Tibial nerve (tissue), 4 donors: ENCODE measurements at regions not wholly inside any gene's neighbourhood (a gene's known extent, or its start where the extent isn't known, plus 50 kb on each side); places are given as distances from the start of the nearest gene placed in this dataset.
"Not testable (repeated sequence)": the region's sequence is repeated elsewhere in the genome, so short reads cannot be mapped to it uniquely, and the experiment has no call there.

Experiments used
- DNase-seq, 2 donors: peaks; one replicate each; pipeline ENCODE4 v3.0.0-alpha.2; 2019; ENCODE audit warnings: low spot score in 2 of 2
- H3K27ac ChIP-seq, 4 donors: fragments of 200-600 bp; sonication (generic) in 3 of 4; one replicate each; pipeline ENCODE4 v1.5.1; 2017 to 2019; ENCODE audit warnings: mild to moderate bottlenecking in 1 of 4
- H3K27me3 ChIP-seq, 2 donors: fragments of 200-600 bp; sonication (generic) in 1 of 2; one replicate each; pipeline versions ENCODE4 v1.5.1 to v1.6.0; 2017 to 2019
- H3K36me3 ChIP-seq, 3 donors: fragments of 200-600 bp; sonication (generic); one replicate each; pipeline ENCODE4 v1.5.1; 2018 to 2019
- H3K4me1 ChIP-seq, 4 donors: fragments of 200-600 bp; sonication (generic) in 3 of 4; one replicate each; pipeline ENCODE4 v1.5.1; 2017 to 2019
- H3K4me3 ChIP-seq, 4 donors: fragments of 200-600 bp; sonication (generic) in 3 of 4; one replicate each; pipeline ENCODE4 v1.5.1; 2017 to 2019; ENCODE audit warnings: mild to moderate bottlenecking in 1 of 4, moderate library complexity in 1 of 4
- H3K9me3 ChIP-seq, 4 donors: fragments of 200-600 bp; sonication (generic) in 3 of 4; one replicate each; pipeline ENCODE4 v1.5.1; 2017 to 2019
- CTCF ChIP-seq, 5 experiments: fragments of 200-600 bp in 3 of 5; fragments of 450-650 bp in 2 of 5; sonication (generic) in 3 of 5; IDR thresholded peaks; one replicate each; pipeline ENCODE4 v1.5.1; 2016 to 2019; ENCODE audit warnings: antibody characterized with exemption in 5 of 5, mild to moderate bottlenecking in 3 of 5, moderate library complexity in 2 of 5
- EP300 ChIP-seq, 2 donors: sonication (generic); formaldehyde crosslinking; IDR thresholded peaks; one replicate each; pipeline ENCODE4 v1.6.1; 2017; ENCODE audit warnings: antibody characterized with exemption in 2 of 2, mild to moderate bottlenecking in 1 of 2
- POLR2A ChIP-seq, 2 donors: fragments of 450-650 bp; IDR thresholded peaks; one replicate each; pipeline ENCODE4 v1.6.1; 2017; ENCODE audit warnings: antibody characterized with exemption in 2 of 2, mild to moderate bottlenecking in 2 of 2, moderate library complexity in 2 of 2
- WGBS, 2 donors: methylation state at CpG; one replicate each; pipeline ENCODE4 v1.1.5; 2018; 5-methylcytosine and 5-hydroxymethylcytosine counted together

GRCh38 chr9:38176251-38176650 lies 107.2 kb upstream of the SHB start:
- Histone ChIP-seq H3K27me3 (no peaks in the 10 kb centered on the region), H3K27ac (no peak overlapping the region), H3K4me3 (no peak overlapping the region), H3K9me3 (peaks cover 0 to 4% (median 0%) of the 10 kb centered on the region in 4 donors), H3K36me3 (no peaks in the 10 kb centered on the region), H3K4me1 (no peaks in the 10 kb centered on the region)
- TF ChIP-seq EP300 (IDR thresholded peaks at IDR 0.05) (no peak), POLR2A (IDR thresholded peaks at IDR 0.05) (no peak), CTCF (IDR thresholded peaks at IDR 0.05) (no peak)
- DNase-seq: no peak
- 97% methylated on average over 1 of the region's 1 CpG for WGBS, 2 donors

- WGBS, 2 donors: 87 to 94% methylated on average over 3 of the region's 3 CpGs
- no peak for DNase-seq
- no peaks in the 10 kb centered on the region for H3K4me1 ChIP-seq
- H3K9me3 ChIP-seq: peaks cover 0 to 12% (median 0%) of the 10 kb centered on the region in 4 donors
- no peaks in the 10 kb centered on the region for H3K36me3 ChIP-seq
- H3K27ac ChIP-seq: no peak overlapping the region
- H3K4me3 ChIP-seq: no peak overlapping the region
- TF ChIP-seq POLR2A (IDR thresholded peaks at IDR 0.05): no peak
- no peak for TF ChIP-seq CTCF (IDR thresholded peaks at IDR 0.05)
- no peak for TF ChIP-seq EP300 (IDR thresholded peaks at IDR 0.05)
- H3K27me3 ChIP-seq: no peaks in the 10 kb centered on the region
These were observed 106.4 kb upstream of the SHB start for GRCh38 chr9:38175423-38175822.

DNA sequence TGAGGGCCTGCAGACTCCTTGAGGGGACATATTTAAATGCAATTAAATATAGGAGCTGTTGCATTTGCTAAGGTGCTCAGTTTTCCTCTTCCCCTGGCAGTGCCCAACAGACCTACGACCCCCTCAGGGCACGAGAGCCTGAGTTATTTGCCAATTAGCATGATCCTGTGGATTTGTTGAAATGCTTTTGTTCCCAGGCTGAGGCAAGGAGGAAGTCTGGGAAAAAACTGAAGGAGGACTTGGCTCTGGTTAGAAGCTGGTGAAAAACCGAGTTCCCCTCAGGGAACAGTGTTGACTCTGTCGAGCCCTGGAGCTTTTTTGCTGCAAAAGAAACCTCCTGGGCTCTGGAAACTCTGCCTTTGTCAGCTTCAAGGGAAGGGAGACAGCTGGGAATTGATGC lies 103.6 kb upstream of the SHB start:
- Histone ChIP-seq H3K9me3 (peaks cover 0 to 20% (median 0%) of the 10 kb centered on the region in 4 donors), H3K4me1 (no peaks in the 10 kb centered on the region), H3K27ac (no peak overlapping the region), H3K27me3 (no peaks in the 10 kb centered on the region), H3K36me3 (no peaks in the 10 kb centered on the region), H3K4me3 (no peak overlapping the region)
- WGBS, 2 donors: 10 to 14% methylated on average over 4 of the region's 4 CpGs
- no peak for TF ChIP-seq POLR2A (IDR thresholded peaks at IDR 0.05)
- TF ChIP-seq EP300 (IDR thresholded peaks at IDR 0.05): no peak
- no peak for TF ChIP-seq CTCF (IDR thresholded peaks at IDR 0.05)
- DNase-seq: no peak

- Histone ChIP-seq H3K4me3 (no peak overlapping the region), H3K27ac (no peak overlapping the region), H3K9me3 (peaks cover 0 to 20% (median 0%) of the 10 kb centered on the region in 4 donors), H3K36me3 (no peaks in the 10 kb centered on the region), H3K27me3 (no peaks in the 10 kb centered on the region), H3K4me1 (no peaks in the 10 kb centered on the region)
- DNase-seq: no peak
- WGBS, 2 donors: 89% methylated on average over 3 of the region's 3 CpGs
- no peak for TF ChIP-seq POLR2A (IDR thresholded peaks at IDR 0.05)
- TF ChIP-seq CTCF (IDR thresholded peaks at IDR 0.05): no peak
- no peak for TF ChIP-seq EP300 (IDR thresholded peaks at IDR 0.05)
These were observed 102.9 kb upstream of the SHB start for GRCh38 chr9:38171926-38172325.

DNA sequence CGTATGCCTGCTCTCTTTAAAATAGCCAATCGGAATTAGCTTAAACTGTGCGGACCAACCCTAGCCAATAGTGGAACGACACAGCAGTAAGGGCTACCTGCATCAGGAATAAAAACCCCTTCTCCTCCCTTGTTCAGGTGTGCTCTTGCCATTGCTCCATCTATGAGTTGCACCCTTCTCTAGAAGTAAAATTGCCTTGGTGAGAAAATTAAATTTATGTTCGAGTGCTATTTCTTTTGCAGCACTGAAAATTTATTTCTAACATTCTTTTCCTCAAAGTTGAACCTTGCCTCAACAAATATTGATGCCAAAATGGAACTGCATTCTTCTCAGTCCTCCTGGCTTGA lies 102.5 kb upstream of the SHB start:
- Histone ChIP-seq H3K27me3 (no peaks in the 10 kb centered on the region), H3K36me3 (no peaks in the 10 kb centered on the region), H3K4me1 (no peaks in the 10 kb centered on the region), H3K9me3 (peaks cover 0 to 20% (median 0%) of the 10 kb centered on the region in 4 donors), H3K4me3 (no peak overlapping the region), H3K27ac (no peak overlapping the region)
- WGBS, 2 donors: 90 to 97% methylated on average over 5 of the region's 5 CpGs
- TF ChIP-seq CTCF (IDR thresholded peaks at IDR 0.05) (no peak), POLR2A (IDR thresholded peaks at IDR 0.05) (no peak), EP300 (IDR thresholded peaks at IDR 0.05) (no peak)
- no peak for DNase-seq

GRCh38 chr9:38170763-38171537 lies 101.9 kb upstream of the SHB start:
- H3K36me3 ChIP-seq, H3K4me1 ChIP-seq, H3K4me3 ChIP-seq, H3K27me3 ChIP-seq, DNase-seq, H3K27ac ChIP-seq: not testable (repeated sequence)
- WGBS, 2 donors: 90 to 94% methylated on average over 9 of the region's 9 CpGs
- peaks cover 0 to 20% (median 0%) of the 10 kb centered on the region in 4 donors for H3K9me3 ChIP-seq

DNA sequence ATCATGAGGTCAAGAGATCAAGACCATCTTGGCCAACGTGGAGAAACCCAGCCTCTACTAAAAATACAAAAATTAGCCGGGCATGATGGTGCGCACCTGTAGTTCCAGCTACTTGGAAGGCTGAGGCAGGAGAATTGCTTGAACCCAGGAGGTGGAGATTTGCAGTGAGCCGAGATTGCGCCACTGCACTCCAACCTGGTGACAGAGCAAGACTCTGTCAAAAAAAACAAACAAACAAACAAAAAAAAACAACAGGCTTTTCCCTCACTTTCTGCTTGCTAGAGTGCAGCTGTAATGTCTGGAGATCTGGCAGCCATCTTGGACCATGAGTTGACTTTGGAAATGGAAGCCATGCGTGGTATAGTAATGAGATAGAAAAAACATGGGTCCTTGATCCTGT lies 101.1 kb upstream of the SHB start:
- not testable (repeated sequence) for H3K27ac ChIP-seq, H3K27me3 ChIP-seq, H3K4me3 ChIP-seq, DNase-seq, H3K4me1 ChIP-seq, H3K36me3 ChIP-seq
- 92 to 94% methylated on average over 6 of the region's 6 CpGs for WGBS, 2 donors
- H3K9me3 ChIP-seq: peaks cover 0 to 20% (median 0%) of the 10 kb centered on the region in 4 donors
